ENCODE measurements at regions not wholly inside any gene's neighbourhood (a gene's known extent, or its start where the extent isn't known, plus 50 kb on each side); places are given as distances from the start of the nearest gene placed in this dataset.

DNA sequence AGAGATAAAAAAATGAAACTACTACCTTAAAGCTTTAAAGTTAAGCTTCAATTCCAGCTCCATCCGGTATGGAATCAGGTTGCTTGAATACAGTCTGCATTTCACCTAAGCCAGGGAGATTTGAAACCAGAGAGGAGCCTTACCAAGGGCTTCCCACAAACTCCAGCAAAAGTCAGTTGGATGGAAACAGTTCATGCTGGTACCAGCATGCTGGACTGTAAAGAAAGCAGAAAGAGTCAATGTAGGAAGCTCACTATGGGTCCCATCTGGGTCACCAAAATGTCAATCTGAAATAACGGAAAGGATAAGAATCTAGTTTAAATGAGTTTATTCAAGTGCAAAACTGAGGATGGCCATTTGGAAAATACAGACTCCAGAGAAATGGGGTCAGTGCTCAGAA is 65.3 kb downstream of the CDO1 start:
- Histone ChIP-seq H2BK5ac (ENCODE audit: low read depth, low read length) (no peak overlapping the region), H2BK120ac (replicated peaks; ENCODE audit: low read depth, low read length) (no peak overlapping the region), H3K18ac (ENCODE audit: extremely low read depth, low read length) (no peak overlapping the region), H3K9ac (replicated peaks in 1 of 4; ENCODE audit: extremely low read depth in 1 of 4, low read depth in 3 of 4, low read length in 3 of 4) (no peak overlapping the region), H2BK12ac (ENCODE audit: low read depth, low read length) (no peak overlapping the region), H3K4me1 (replicated peaks in 1 of 4; ENCODE audit: control insufficient read depth in 3 of 4, insufficient read depth in 4 of 4, low read length in 3 of 4) (peaks cover 0 to 2% (median 0%) of the 10 kb centered on the region in 4 experiments; a peak in 1 of 7 replicates), H3K27me3 (replicated peaks in 1 of 4; ENCODE audit: control insufficient read depth in 3 of 4, extremely low read depth in 1 of 4, insufficient read depth in 3 of 4, low read length in 3 of 4) (no peaks in the 10 kb centered on the region), H3K56ac (replicated peaks; ENCODE audit: insufficient read length, low read depth, low read length) (no peak overlapping the region), H3K79me1 (ENCODE audit: low read depth, low read length) (no peaks in the 10 kb centered on the region), H2BK20ac (ENCODE audit: low read length) (no peak overlapping the region), H2AK5ac (ENCODE audit: low read depth, low read length) (no peak overlapping the region), H4K91ac (replicated peaks; ENCODE audit: insufficient read length, low read length) (no peak overlapping the region), H4K5ac (ENCODE audit: insufficient read length, low read depth, low read length) (no peak overlapping the region), H3K14ac (ENCODE audit: insufficient read length) (no peak overlapping the region), H3K79me2 (ENCODE audit: control insufficient read depth in 1 of 2, insufficient read depth in 2 of 2, low read length in 2 of 2) (no peaks in the 10 kb centered on the region), H3K4me2 (ENCODE audit: insufficient read depth in 1 of 2, low read depth in 2 of 2, low read length in 2 of 2) (no peak overlapping the region), H4K8ac (ENCODE audit: extremely low read depth, insufficient read depth, low read length) (no peak overlapping the region), H3K9me3 (ENCODE audit: insufficient read depth in 2 of 2, low read depth in 1 of 2, low read length in 1 of 2) (no peaks in the 10 kb centered on the region), H4K20me1 (replicated peaks in 1 of 2; ENCODE audit: control insufficient read depth in 1 of 2, insufficient read depth in 2 of 2, low read length in 2 of 2) (no peaks in the 10 kb centered on the region), H3K23ac (ENCODE audit: insufficient read length) (no peak overlapping the region), H3K4ac (replicated peaks; ENCODE audit: insufficient read length, low read depth, low read length) (no peak overlapping the region), H2BK15ac (ENCODE audit: low read length) (no peak overlapping the region), H2AFZ (ENCODE audit: low read length) (peak overlapping the region; percentile 42; the same call in 1 of the 2 replicates), H3K36me3 (ENCODE audit: control insufficient read depth in 2 of 4, insufficient read depth in 4 of 4, low read length in 3 of 4) (no peaks in the 10 kb centered on the region), H3K23me2 (ENCODE audit: low read depth, low read length) (no peaks in the 10 kb centered on the region; the same call in 1 of the 2 replicates), H3K4me3 (ENCODE audit: extremely low read depth in 1 of 4, insufficient read depth in 2 of 4, low read depth in 3 of 4, low read length in 4 of 4) (no peak overlapping the region), H3K27ac (ENCODE audit: low read depth, low read length) (no peak overlapping the region)
- WGBS, 2 experiments (ENCODE audit: extremely low coverage in 1 of 2, insufficient coverage in 1 of 2, insufficient read length in 1 of 2, insufficient replicate concordance in 2 of 2, low coverage in 1 of 2, low lambda C conversion rate in 2 of 2, missing lambda C conversion rate in 1 of 2) = 70% methylated on average over 2 of the region's 2 CpGs; no CpG with 5 or more reads in 1 of the 2 experiments
- no peak for DNase-seq (ENCODE audit: low read depth in 1 of 2, low spot score in 2 of 2)
- FAIRE-seq = peak; percentile 57
- ChIA-PET CTCF (ENCODE audit: partially characterized antibody) (interaction anchor here (0.6 to 1.7 kb wide), 2 partner anchors 18 to 90 kb away, joined by 3 to 8 read pairs; partner anchors contain the start of genes AP3S1 and ATG12), POLR2A (ENCODE audit: partially characterized antibody) (no interaction called here)
- TF ChIP-seq, protein P1, sequence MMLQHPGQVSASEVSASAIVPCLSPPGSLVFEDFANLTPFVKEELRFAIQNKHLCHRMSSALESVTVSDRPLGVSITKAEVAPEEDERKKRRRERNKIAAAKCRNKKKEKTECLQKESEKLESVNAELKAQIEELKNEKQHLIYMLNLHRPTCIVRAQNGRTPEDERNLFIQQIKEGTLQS (IDR thresholded peaks at IDR 0.05; ENCODE audit: insufficient read depth, low read depth, low read length) = no peak
- TF ChIP-seq TAF1 (IDR thresholded peaks at IDR 0.05; ENCODE audit: low read depth, low read length) (no peak), MAFK (IDR thresholded peaks at IDR 0.05; ENCODE audit: low read depth, low read length) (no peak), SIRT6 (IDR thresholded peaks at IDR 0.05; ENCODE audit: low read length) (no peak), TBP (IDR thresholded peaks at IDR 0.05; ENCODE audit: low read depth, low read length) (no peak), POLR2A (IDR thresholded peaks at IDR 0.05; ENCODE audit: control extremely low read depth in 1 of 2, low read depth in 2 of 2, low read length in 2 of 2) (no peak)
- TF ChIP-seq, protein P2, sequence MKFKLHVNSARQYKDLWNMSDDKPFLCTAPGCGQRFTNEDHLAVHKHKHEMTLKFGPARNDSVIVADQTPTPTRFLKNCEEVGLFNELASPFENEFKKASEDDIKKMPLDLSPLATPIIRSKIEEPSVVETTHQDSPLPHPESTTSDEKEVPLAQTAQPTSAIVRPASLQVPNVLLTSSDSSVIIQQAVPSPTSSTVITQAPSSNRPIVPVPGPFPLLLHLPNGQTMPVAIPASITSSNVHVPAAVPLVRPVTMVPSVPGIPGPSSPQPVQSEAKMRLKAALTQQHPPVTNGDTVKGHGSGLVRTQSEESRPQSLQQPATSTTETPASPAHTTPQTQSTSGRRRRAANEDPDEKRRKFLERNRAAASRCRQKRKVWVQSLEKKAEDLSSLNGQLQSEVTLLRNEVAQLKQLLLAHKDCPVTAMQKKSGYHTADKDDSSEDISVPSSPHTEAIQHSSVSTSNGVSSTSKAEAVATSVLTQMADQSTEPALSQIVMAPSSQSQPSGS (IDR thresholded peaks at IDR 0.05; ENCODE audit: low read length) = no peak
